OCI-LY1 (cell line): ENCODE measurements at regions not wholly inside any gene's neighbourhood (a gene's known extent, or its start where the extent isn't known, plus 50 kb on each side); places are given as distances from the start of the nearest gene placed in this dataset.

ENCODE experiments used
- EZH2 ChIP-seq: fragments of 200-600 bp; sonication (generic), shearing (Covaris generic); IDR thresholded peaks from 2 replicates; pipeline ENCODE4 v1.8.0; 2017; ENCODE audit warnings: borderline replicate concordance, mixed run types, mild to moderate bottlenecking, antibody characterized with exemption, low read length, moderate library complexity, mixed read lengths
- TF ChIP-seq, protein P1 (sequence below): fragments of 200-600 bp; sonication (generic), shearing (Covaris generic); IDR thresholded peaks from 2 replicates; pipeline ENCODE4 v1.5.1; 2017; ENCODE audit warnings: mild to moderate bottlenecking, antibody characterized with exemption, low read length, moderate library complexity, mixed read lengths

DNA sequence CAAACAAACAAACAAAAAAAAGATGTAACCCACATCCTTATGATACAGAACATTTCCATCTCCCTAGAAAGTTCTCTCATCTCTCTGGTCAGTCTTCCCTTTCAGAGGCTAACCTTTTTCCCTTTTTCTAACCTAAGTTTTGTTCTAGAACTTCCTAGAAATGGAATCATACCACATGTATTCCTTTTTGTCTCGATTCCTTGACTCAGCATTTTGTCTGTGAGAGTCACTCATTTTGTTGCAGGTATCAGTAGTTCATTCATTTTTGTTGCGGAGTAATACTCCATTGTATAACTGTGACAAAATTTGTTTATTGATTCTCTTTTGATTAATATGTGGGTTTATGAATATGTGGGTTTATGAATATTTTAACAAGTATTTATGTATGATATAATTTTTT is 400.0 kb upstream of the PDE4D start:
- TF ChIP-seq, protein P1, sequence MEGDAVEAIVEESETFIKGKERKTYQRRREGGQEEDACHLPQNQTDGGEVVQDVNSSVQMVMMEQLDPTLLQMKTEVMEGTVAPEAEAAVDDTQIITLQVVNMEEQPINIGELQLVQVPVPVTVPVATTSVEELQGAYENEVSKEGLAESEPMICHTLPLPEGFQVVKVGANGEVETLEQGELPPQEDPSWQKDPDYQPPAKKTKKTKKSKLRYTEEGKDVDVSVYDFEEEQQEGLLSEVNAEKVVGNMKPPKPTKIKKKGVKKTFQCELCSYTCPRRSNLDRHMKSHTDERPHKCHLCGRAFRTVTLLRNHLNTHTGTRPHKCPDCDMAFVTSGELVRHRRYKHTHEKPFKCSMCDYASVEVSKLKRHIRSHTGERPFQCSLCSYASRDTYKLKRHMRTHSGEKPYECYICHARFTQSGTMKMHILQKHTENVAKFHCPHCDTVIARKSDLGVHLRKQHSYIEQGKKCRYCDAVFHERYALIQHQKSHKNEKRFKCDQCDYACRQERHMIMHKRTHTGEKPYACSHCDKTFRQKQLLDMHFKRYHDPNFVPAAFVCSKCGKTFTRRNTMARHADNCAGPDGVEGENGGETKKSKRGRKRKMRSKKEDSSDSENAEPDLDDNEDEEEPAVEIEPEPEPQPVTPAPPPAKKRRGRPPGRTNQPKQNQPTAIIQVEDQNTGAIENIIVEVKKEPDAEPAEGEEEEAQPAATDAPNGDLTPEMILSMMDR = no peak
- no peak for TF ChIP-seq EZH2
